ENCODE measurements at regions not wholly inside any gene's neighbourhood (a gene's known extent, or its start where the extent isn't known, plus 50 kb on each side); places are given as distances from the start of the nearest gene placed in this dataset.

- TF ChIP-seq, protein P1, sequence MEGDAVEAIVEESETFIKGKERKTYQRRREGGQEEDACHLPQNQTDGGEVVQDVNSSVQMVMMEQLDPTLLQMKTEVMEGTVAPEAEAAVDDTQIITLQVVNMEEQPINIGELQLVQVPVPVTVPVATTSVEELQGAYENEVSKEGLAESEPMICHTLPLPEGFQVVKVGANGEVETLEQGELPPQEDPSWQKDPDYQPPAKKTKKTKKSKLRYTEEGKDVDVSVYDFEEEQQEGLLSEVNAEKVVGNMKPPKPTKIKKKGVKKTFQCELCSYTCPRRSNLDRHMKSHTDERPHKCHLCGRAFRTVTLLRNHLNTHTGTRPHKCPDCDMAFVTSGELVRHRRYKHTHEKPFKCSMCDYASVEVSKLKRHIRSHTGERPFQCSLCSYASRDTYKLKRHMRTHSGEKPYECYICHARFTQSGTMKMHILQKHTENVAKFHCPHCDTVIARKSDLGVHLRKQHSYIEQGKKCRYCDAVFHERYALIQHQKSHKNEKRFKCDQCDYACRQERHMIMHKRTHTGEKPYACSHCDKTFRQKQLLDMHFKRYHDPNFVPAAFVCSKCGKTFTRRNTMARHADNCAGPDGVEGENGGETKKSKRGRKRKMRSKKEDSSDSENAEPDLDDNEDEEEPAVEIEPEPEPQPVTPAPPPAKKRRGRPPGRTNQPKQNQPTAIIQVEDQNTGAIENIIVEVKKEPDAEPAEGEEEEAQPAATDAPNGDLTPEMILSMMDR (optimal IDR thresholded peaks at IDR 0.05 in 1 of 3, IDR thresholded peaks at IDR 0.05 in 1 of 3, conservative IDR thresholded peaks at IDR 0.05 in 1 of 3; ENCODE audit: extremely low read depth in 1 of 3, insufficient read depth in 2 of 3, low read length in 3 of 3): no peak
- TF ChIP-seq EZH2 (IDR thresholded peaks at IDR 0.05; ENCODE audit: low read length): no peak
These were observed 299.3 kb downstream of the NXPE2 start for GRCh38 chr11:114977651-114978050.

Data from keratinocyte (primary cell).